Hematopoietic multipotent progenitor cell treated with erythropoietin and hydrocortisone succinate and interleukin-3 and kit ligand, for 17 days (in vitro differentiated cells): ENCODE measurements at regions not wholly inside any gene's neighbourhood (a gene's known extent, or its start where the extent isn't known, plus 50 kb on each side); places are given as distances from the start of the nearest gene placed in this dataset.
"Not testable (repeated sequence)": the region's sequence is repeated elsewhere in the genome, so short reads cannot be mapped to it uniquely, and the experiment has no call there.

ENCODE experiments used
- DNase-seq: peaks from one replicate; pipeline ENCODE4 v3.0.0-alpha.2; 2015; ENCODE audit warnings: low spot score

- DNase-seq, result not testable (repeated sequence)
These were observed 96.1 kb upstream of the PLEKHM1 start for GRCh38 chr17:45586651-45586934.

GRCh38 chr17:45592433-45592923, 102.0 kb upstream of the PLEKHM1 start:
- DNase-seq, result peak; percentile 71

- DNase-seq, result not testable (repeated sequence)
These were observed 105.8 kb upstream of the PLEKHM1 start for GRCh38 chr17:45596347-45596746.

- DNase-seq, result not testable (repeated sequence)
These were observed 109.8 kb upstream of the PLEKHM1 start for GRCh38 chr17:45600052-45601012.

- not testable (repeated sequence) for DNase-seq
These were observed 110.5 kb upstream of the PLEKHM1 start for GRCh38 chr17:45601013-45601412.

- DNase-seq, result not testable (repeated sequence)
These were observed 111.4 kb upstream of the PLEKHM1 start for GRCh38 chr17:45601605-45602539.

- DNase-seq, result not testable (repeated sequence)
These were observed 115.2 kb upstream of the PLEKHM1 start for GRCh38 chr17:45605751-45606150.

GRCh38 chr17:45619984-45620405, 129.5 kb upstream of the PLEKHM1 start:
- DNase-seq, result peak; percentile 50

GRCh38 chr17:45620468-45620867, 129.9 kb upstream of the PLEKHM1 start:
- not testable (repeated sequence) for DNase-seq

- DNase-seq, result not testable (repeated sequence)
These were observed 130.6 kb upstream of the PLEKHM1 start for GRCh38 chr17:45621087-45621486.

GRCh38 chr17:45622295-45622694, 131.8 kb upstream of the PLEKHM1 start:
- DNase-seq, result not testable (repeated sequence)

GRCh38 chr17:45628019-45628418, 137.5 kb upstream of the PLEKHM1 start:
- no peak for DNase-seq

- no peak for DNase-seq
These were observed 141.4 kb upstream of the PLEKHM1 start for GRCh38 chr17:45631941-45632340.

GRCh38 chr17:45639297-45639849, 144.7 kb upstream of the CRHR1 start:
- no peak for DNase-seq

GRCh38 chr17:45640141-45640850, 143.8 kb upstream of the CRHR1 start:
- peak; percentile 68 for DNase-seq

GRCh38 chr17:45641541-45641940, 142.6 kb upstream of the CRHR1 start:
- no peak for DNase-seq

GRCh38 chr17:45643591-45643990, 140.5 kb upstream of the CRHR1 start:
- DNase-seq, result no peak

- not testable (repeated sequence) for DNase-seq
These were observed 139.5 kb upstream of the CRHR1 start for GRCh38 chr17:45644637-45645036.

GRCh38 chr17:45645330-45645729, 138.8 kb upstream of the CRHR1 start:
- no peak for DNase-seq

GRCh38 chr17:45646288-45646988, 137.7 kb upstream of the CRHR1 start:
- DNase-seq, result no peak

GRCh38 chr17:45648642-45649041, 135.5 kb upstream of the CRHR1 start:
- no peak for DNase-seq
